HFF-Myc (cell line): ENCODE measurements at regions not wholly inside any gene's neighbourhood (a gene's known extent, or its start where the extent isn't known, plus 50 kb on each side); places are given as distances from the start of the nearest gene placed in this dataset.

Source experiments
- DNase-seq: peaks from one replicate; pipeline ENCODE4 v3.0.0-alpha.2; 2011; ENCODE audit warnings: low read depth; ENCODE audit errors: extremely low read depth
- H3K4me3 ChIP-seq: replicated peaks from 2 replicates; pipeline ENCODE4 v1.5.1; 2011; ENCODE audit warnings: low read depth, mild to moderate bottlenecking, control low read depth, low read length
- CTCF ChIP-seq: IDR thresholded peaks from 2 replicates; pipeline ENCODE4 v1.5.1; 2012; ENCODE audit warnings: mild to moderate bottlenecking, low read depth, low read length, control low read depth; ENCODE audit errors: missing control alignments

- no peak for TF ChIP-seq CTCF
- no peak overlapping the region for H3K4me3 ChIP-seq
Observed at GRCh38 chr14:73774241-73774570, 60.0 kb upstream of the PNMA1 start.

GRCh38 chr14:73773441-73774240 lies 59.5 kb upstream of the PNMA1 start:
- DNase-seq: no peak
- no peak for TF ChIP-seq CTCF
- no peak overlapping the region for H3K4me3 ChIP-seq

More at GRCh38 chr14:73774241-73774570, 60.0 kb upstream of the PNMA1 start:
- DNase-seq: no peak

- no peak for TF ChIP-seq CTCF
- no peak overlapping the region for H3K4me3 ChIP-seq
- no peak for DNase-seq
Observed at GRCh38 chr14:73771848-73772638, 57.9 kb upstream of the PNMA1 start.

- H3K4me3 ChIP-seq: no peak overlapping the region
- TF ChIP-seq CTCF: no peak
Observed at GRCh38 chr14:73770977-73771847, 57.0 kb upstream of the PNMA1 start.

GRCh38 chr14:73768107-73768506 lies 53.9 kb upstream of the PNMA1 start:
- DNase-seq: no peak
- no peak for TF ChIP-seq CTCF
- no peak overlapping the region for H3K4me3 ChIP-seq

More at GRCh38 chr14:73770977-73771847, 57.0 kb upstream of the PNMA1 start:
- no peak for DNase-seq

DNA sequence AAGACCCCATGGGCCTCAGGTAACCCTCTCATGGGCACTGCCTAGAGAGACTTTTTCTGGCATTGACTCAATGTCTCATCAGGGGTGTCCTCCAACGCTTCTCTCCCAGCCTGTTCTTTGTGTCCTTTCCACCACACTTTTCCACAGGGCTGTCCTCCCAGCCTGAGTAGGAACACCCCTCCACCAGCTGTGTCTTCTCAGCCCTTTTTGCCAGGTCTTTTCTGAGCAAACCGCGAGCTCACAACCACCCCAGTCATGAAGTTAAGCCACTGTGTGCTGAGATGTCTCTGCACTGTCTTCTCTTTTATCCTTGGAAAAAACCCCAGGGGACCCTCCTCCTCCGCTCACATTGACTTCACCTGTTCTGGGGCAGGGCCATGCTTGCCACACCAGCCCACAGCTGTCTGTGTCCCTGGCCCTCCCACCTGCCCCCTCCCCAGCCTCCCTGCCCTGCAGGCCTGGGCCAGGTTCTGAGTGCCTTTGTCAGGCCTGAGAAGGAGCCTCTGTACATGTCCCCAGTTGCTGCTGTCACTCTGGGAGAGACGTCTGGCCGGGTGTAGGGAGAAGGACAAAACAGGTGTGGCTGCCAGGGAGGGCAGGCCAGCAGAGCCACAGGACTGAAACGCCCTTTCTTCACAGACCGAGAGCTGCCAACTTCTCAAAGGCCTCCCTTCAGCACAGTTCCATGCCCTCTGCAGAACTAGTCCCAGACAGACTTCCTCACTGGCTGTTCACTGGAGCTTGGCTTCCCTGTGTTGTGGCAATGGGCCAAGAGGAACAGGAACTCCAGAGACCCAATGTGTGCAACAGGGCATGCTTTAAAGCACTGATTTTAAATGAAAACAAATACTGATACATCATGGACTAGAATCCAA lies 50.5 kb upstream of the PNMA1 start:
- no peak for DNase-seq
- no peak overlapping the region for H3K4me3 ChIP-seq
- TF ChIP-seq CTCF: no peak
